Posterior cingulate gyrus (tissue), 11 donors: ENCODE measurements at regions not wholly inside any gene's neighbourhood (a gene's known extent, or its start where the extent isn't known, plus 50 kb on each side); places are given as distances from the start of the nearest gene placed in this dataset.

Experiments used
- DNase-seq, 10 donors: peaks; one replicate each; pipeline versions ENCODE4 v3.0.0 to v3.0.0-alpha.2; 2020 to 2021; ENCODE audit warnings: mixed read lengths in 3 of 10
- intact Hi-C: fragments of 100-400 bp; cut with DNase I; formaldehyde crosslinking; loops from one replicate; pipeline ENCODE4 v1.15.1; 2023

DNA sequence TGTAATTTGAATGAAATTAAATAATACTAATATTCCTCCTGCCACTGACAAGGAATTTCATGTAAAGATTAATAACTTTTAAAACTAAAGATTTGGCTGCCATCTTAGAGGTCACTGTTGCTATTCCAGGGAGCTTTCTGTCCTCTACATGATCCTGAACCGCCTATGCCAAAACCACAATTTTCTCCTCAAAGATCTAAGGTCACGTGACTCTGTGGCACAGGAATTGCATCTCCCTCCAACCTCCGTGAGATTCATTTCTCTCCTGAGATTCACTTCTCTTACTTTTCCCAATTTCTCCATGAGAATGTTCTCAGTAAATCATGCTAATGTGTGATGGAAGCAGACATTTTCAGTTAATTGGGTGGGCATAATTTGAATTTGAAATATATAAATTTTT is 379.6 kb upstream of the TSHZ2 start:
- intact Hi-C loops, result no loop called here
- DNase-seq, result no peak

DNA sequence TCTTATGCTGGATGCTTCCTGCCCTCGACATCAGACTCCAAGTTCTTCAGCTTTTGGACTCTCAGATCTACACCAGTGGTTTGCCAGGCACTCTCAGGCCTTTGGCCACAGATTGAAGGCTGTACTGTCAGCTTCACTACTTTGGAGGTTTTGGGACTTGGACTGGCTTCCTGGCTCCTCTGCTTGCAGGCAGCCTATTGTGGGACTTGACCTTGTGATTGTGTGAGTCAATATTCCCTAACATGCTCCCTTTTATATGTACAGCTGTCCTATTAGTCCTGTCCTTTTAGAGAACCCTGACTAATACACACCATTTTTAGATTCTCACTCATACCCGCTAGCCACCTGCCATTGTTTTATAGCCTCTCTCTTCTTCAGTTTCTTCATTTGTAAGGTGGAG is 382.1 kb upstream of the TSHZ2 start:
- intact Hi-C loops, result no loop called here
- DNase-seq, result no peak

- no peak for DNase-seq
- intact Hi-C loops, result no loop called here
These were observed 382.8 kb upstream of the TSHZ2 start for GRCh38 chr20:52589251-52589812.

GRCh38 chr20:52586660-52587059 is 385.5 kb upstream of the TSHZ2 start:
- DNase-seq, result no peak
- intact Hi-C loops, result no loop called here

DNA sequence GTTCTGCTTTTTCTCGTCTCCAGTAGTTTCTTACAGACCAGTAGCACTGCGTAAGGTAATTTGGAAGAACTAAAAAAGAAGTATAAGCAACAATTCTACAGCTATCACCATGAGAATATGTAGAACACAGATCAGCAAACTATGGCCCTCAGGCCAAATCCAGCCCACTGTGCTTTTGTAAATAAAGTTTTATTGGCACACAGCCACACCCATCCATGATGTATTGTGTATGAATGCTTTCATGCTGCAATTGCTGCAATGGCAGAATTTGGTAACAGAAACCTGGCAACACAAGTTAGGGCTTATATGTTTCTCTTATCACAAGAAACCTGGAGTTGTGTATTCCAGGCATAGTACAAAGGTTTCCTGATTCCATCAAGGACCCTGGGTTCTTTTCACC is 386.8 kb upstream of the TSHZ2 start:
- no peak for DNase-seq

DNA sequence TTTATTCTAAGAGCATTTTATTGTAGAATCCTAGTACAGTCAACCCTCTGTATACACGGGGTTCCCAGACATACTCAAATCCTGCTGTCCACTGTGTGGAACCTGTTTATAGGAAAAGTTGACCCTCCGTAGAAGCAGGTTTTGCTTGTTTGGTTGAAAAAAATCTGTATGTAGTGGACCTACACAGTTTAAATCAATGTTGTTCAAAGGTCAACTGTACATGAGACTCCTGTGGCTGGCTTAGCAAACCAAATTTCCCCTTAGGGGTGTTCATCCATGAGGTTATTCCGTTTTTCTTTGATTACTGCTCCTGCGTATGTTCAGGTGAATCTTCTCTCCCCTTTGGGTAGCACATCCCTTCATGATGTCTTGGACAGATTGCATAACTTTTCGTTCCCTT is 387.0 kb upstream of the ZFP64 start:
- intact Hi-C loops, result no loop called here
- no peak for DNase-seq

More for the DNA sequence above, 386.8 kb upstream of the TSHZ2 start:
- intact Hi-C loops, result no loop called here

DNA sequence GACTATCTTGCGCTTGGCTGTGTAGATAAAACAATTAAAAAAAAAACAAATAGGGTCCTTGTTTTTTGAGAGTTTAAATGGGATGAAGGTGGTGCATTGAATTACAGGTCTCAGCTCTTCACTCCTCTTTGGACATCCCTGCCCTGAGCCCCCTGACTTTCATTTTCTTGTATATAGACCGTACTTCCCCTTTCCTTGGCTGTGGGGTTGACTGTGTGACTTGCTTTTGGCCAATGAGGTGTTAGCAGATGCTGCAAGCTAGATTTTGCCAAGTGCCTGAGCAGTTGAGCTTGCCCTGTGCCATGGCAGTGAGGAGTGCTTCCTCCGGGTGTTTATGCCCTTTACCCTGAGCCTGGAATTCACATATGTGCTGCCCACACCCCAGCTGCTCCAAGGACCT is 386.1 kb upstream of the ZFP64 start:
- no peak for DNase-seq
- intact Hi-C loops, result no loop called here

DNA sequence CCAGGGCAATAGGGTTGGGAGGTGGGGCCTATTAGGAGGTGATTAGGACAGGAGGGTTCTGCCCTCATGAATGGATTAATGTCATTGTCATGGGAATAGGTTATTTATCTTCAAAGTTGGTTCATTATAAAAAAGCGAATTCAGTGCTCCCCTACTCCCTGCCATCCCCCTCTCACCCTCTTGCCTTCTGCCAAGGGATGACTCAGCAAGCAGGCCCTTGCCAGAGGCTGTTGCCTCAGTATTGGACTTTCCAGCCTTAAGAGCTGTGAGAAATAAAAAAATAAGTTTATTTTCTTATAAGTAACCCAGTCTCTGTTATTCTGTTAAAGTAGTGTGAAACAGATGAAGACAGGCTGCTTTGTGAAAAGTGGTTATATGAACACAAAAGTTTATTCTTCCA is 381.1 kb upstream of the ZFP64 start:
- intact Hi-C loops, result no loop called here
- DNase-seq, result no peak

DNA sequence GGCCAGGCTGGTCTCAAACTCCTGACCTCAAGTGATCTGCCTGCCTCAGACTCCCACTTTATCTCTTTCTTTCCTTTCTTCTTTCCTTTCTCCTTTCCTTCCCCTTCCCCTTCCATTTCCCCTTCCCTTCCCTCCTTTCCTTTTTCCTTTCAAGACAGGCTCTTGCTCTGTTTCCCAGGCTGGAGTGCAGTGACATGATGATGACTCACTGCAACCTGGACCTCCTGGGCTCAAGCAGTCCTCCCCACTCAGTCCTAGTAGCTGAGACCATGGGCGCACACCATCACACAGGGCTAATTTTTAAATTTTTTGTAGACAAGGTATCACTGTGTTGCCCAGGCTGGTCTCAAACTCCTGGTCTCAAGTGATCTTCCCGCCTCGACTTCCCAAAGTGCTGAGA is 377.6 kb upstream of the ZFP64 start:
- intact Hi-C loops, result no loop called here
- no peak for DNase-seq

DNA sequence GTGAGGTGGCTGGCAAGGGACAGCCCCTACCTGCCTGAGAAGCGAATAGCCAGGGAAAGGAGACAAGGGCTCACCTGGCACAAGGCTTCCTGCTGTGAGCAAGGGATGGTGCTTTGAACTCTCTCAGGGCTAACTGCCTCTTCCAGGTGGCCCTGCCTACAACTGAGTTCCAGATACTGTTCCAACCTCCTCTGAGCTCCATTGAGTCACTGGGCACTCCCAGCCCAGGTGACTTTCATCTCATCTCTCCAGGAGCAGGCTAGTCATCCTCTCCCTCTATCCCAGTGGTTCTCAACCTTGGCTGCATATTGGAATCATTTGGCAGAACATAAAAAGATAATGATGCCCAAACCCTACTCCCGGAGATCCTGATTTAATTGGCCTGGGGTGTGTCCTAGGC is 374.0 kb upstream of the ZFP64 start:
- intact Hi-C loops, result no loop called here

GRCh38 chr20:52564594-52564993 is 373.0 kb upstream of the ZFP64 start:
- intact Hi-C loops, result no loop called here
- no peak for DNase-seq

More for the DNA sequence above, 374.0 kb upstream of the ZFP64 start:
- DNase-seq, result no peak

- intact Hi-C loops, result no loop called here
- DNase-seq, result no peak
These were observed 360.7 kb upstream of the ZFP64 start for GRCh38 chr20:52552181-52552872.

DNA sequence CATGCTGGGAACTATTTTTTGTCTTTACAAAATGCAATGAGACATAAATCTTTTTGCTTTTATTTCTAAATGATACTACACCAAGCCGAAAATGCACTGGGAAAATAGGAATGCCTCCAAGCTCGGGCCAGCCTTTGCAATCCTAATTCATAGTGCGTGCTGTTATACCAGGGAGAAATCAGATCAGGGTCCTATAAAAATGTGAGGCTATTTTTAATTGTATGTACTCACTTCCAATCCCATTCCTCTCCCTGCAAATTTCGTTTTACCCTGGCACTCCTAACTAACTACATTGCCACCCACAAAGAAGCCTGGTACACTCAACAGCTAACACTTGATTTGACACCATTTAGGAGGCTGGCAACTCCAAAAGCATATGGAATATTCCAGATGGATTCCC is 350.6 kb upstream of the ZFP64 start:
- intact Hi-C loops, result no loop called here
- no peak for DNase-seq

- intact Hi-C loops, result no loop called here
- no peak for DNase-seq
These were observed 348.9 kb upstream of the ZFP64 start for GRCh38 chr20:52540509-52540908.

DNA sequence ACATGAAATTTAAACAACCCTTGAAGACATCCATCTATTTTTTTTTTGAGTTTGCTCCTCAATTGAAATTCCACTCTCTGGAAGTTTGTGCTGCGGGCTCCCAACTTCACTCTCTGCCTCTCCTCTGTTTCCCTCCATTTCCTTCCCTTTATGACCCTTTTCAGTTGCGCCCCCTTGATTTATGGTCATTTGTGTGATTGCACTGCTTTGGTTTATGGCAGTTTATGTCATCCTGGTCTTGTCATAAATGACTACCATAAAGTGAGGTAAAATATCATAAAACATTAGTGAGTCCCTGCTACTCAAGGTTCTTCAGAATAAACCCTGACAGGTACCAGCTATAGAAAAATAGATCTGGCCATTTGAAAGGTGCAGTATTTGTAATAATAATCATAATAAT is 348.3 kb upstream of the ZFP64 start:
- intact Hi-C loops, result no loop called here
- DNase-seq, result no peak

DNA sequence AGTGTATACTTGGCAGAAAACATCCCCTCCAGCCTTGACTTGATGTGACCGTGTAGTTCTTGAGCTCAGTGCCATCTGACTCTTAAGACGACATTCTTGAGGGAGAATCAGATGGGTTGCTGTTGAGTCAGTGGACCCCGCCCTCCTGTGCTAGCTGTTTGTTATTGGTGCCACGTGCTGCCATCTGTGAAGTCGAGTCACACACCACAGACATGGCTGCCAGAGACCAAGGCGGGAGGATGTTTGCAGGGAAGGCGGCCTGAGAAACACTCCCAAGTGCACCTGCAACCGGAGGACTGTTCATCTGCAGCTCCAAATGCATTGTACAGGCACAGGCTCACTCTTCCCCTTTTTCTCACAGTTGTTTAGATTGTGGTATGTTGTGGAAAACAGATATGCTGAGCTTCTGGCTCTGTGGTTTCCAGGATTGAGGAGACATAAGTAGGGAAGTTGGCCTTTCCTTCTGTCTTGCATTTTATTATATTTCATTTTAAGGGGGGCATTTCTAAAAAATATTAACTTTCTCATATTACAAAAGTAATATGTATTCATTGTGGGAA is 345.3 kb upstream of the ZFP64 start:
- intact Hi-C loops, result no loop called here
- no peak for DNase-seq

DNA sequence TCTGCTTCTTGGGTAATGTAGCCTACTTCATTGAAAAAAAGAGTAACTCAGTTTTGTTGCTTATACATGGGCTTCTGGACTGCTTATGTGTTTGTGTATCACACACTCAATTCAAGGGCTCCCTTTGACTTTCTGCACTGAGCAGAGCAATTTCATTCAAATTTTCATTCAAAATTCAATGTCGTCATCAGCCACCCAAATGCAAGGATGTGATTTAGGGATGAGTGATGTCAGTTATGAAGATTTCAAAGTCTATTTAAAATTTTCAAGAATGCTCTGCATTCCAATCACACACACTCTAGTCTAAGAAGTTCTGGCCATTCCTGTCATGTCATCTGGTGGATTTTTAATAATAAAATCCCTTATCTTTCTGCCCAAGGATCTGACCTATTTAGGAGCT is 344.5 kb upstream of the ZFP64 start:
- DNase-seq, result no peak
- intact Hi-C loops, result no loop called here

DNA sequence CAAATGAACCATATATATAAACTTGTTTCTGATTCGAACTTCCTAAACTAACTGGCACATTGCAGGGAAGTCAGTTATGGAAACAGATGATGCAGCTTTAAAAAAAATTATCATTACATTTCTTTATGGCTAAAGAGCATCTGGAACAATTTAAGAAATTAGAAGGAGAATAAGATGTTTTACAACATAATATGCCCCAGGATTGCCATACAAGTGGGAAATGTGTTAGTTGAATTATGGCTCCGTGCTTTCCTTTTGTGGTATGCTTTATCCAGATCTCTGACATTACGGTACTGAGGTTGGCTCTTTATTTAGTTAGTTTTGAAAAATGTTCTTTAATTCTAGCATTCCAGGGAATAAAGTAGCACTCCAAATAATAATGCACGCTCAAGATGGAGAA is 343.0 kb upstream of the ZFP64 start:
- DNase-seq, result no peak
- intact Hi-C loops, result no loop called here

- no peak for DNase-seq
- intact Hi-C loops, result no loop called here
These were observed 341.8 kb upstream of the ZFP64 start for GRCh38 chr20:52533401-52533800.

DNA sequence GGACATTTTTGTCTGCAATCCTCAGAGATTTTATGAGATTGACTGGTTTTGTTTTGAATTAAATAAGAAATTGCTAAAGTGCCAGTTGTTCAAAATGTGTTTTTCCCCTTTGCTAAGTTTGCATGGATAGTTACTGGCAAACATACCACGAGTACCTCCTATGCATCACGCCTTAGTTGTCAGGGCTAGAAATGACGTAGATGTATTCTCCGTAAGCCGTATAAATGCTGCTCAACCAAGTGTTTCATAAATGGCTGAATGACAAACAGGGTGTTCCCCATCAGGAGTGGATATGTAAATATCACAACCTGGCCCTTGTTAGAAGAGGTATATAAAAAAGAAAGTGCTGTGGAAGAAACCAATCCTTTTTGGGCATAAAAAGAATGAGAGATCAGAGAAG is 341.1 kb upstream of the ZFP64 start:
- intact Hi-C loops, result no loop called here
- no peak for DNase-seq

DNA sequence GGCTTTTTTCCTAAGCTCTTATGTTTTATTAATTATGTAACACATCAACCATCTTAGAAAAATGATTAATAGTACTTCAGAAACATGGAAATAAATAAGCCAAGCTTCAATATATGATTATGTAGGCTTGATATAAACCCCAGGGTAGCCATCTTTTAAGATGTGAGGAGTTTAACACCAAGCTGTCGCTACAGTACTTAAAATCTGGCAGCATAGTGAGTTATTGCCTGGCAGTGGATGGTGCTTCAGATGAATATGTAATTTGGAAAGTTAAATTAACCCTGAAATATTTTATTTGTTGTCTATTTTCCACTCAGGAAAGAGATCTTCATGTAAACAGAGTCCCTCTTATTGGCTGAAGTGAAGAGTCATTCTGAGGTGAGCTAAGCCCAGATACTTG is 339.0 kb upstream of the ZFP64 start:
- no peak for DNase-seq
- intact Hi-C loops, result no loop called here

DNA sequence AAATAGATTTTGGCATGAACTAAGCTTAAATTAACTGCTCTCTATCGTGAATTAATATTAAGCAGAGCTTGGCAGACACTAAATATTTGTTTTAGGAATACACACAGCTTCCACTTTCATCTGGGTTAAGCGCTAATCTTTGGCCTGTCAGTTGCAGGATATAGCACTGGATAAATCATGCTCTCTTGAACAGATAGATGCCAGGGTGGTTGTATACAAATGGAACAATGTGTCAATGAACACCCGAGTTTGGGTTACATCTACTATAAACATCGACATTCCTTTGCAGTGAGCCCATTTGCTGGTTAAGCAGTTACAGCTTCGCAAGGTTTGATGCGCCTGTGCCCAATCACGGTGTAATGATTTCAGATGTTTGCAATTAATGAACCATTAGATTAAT is 338.2 kb upstream of the ZFP64 start:
- DNase-seq, result no peak
- intact Hi-C loops, result no loop called here

DNA sequence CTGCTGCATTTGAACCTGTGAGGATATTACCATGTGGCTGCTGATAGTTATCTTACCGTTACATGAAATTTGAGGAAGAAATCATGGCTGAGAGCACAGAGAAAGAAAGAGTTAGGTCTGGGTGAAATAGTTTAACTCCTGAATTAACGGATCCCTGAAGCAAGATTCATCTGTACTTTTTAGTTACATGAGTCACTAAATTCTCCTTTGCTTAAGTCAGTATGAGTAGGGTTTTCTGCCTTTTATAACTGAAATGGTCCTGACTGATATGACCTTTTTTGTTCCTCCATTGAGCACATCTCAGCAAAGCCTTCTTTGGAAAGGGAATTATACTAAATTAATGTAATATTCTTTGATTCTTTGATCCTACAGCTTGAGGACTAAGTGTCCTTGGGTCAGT is 333.3 kb upstream of the ZFP64 start:
- intact Hi-C loops, result no loop called here
- DNase-seq, result no peak
